Dedifferentiated amniotic fluid mesenchymal stem cell (primary cell): ENCODE measurements at regions not wholly inside any gene's neighbourhood (a gene's known extent, or its start where the extent isn't known, plus 50 kb on each side); places are given as distances from the start of the nearest gene placed in this dataset.
A peak's percentile ranks its signal among the peaks of the same experiment; 100 is the strongest.
"Not testable (repeated sequence)": the region's sequence is repeated elsewhere in the genome, so short reads cannot be mapped to it uniquely, and the experiment has no call there.

ENCODE experiments used
- DNase-seq: peaks from one replicate; pipeline ENCODE4 v3.0.0-alpha.2; 2016; ENCODE audit errors: extremely low spot score

DNA sequence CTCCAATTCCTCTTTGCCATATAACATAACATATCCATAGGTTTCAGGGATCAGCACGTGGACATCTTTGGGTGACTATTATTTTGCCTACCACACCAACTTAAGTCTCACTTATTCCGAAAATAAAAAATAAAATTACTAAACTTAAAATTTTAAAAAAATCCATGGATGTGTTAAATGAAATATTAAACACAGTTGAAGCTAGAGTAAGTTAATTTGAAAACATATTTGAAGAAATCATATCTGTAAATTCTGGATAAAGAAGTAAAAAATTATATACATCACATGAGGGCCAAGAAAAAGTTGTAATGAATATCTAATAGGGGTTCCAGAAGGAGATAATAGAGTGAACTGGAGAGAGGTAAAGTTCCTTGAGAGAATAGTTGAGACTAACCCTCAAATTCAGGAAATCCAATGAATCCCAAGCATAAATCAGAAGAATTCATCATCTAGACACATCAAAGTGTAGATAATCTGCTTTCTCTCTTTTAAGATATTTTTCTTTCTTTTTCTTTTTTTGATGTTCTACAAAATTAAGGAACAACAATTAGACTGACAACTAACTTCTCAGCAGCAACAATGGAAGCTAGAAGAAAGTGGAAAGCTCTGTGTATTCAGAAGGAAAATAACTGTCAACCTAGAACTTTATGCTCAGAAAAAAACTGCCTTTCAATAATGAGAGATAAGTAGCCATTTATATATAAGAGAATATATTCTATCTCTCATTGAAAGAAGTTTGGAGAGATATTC lies 147.4 kb downstream of the ABHD5 start:
- no peak for DNase-seq

DNA sequence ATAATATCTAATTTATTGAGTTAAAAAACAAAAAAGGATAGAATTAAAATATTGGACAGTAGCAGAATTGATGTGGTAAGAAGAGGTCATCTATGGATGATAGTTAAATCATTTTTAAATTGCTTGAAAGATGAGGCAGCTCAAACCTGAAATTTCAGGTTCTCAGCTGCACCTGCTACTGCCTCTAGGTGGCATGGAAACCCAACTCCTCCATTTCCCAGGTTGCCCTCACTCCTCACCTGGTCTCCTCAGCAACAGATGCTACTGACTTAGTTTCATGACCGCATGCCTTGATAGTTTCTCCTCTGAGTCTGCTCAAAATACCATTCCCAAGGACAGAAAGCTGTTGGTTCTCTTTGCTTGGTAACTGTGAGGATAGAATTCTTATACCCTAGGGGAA lies 148.1 kb downstream of the ABHD5 start:
- DNase-seq: no peak

DNA sequence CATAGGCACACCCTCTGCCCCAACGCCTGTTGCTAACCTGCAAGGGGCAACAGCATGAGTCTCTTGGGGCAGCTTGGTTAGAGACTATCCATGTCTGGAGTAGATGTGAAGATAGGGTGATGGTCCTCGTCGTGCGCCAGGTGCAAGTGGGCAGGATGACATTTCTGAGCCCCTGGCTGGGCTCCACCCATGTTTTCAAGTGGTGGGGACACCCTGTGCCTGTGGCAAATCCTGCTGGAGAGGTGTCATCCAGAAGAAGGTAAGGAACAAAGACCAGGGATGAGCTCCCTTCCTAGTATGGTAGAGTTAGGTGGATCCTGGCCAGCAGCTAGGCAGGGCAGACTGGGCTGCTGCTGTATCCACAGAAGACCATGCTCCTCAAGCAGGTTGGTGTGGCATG lies 152.6 kb downstream of the ABHD5 start:
- DNase-seq: no peak

DNA sequence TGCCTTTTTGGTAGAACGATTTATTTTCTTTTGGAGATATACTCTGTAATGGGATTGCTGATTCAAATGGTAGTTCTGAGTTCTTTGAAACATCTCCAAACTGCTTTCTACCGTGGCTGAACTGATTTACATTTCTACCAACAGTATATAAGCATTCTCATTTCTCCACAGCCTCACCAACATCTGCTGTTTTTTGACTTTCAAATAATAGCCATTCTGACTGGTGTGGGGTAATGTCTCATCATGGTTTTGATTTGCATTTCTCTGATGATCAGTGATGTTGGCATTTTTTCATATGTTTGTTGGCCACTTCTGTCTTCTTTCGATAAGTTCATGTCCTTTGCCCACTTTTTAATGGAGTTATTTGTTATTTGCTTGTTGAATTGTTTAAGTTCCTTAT lies 154.0 kb downstream of the ABHD5 start:
- DNase-seq: no peak

DNA sequence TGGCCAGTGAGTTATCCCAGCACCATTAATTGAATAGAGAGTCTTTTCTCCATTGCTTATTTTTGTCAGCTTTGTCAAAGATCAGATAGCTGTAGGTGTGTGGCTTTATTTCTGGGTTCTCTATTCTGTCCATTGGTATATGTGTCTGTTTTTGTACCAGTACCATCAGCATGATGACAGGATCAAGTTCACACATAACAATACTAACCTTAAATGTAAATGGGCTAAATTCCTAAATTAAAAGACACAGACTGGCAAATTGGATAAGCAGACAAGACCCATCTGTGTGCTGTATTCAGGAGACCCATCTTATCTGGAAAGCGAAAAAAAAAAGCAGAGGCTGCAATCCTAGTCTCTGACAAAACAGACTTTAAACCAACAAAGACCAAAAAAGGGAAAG lies 154.8 kb downstream of the ABHD5 start:
- not testable (repeated sequence) for DNase-seq

DNA sequence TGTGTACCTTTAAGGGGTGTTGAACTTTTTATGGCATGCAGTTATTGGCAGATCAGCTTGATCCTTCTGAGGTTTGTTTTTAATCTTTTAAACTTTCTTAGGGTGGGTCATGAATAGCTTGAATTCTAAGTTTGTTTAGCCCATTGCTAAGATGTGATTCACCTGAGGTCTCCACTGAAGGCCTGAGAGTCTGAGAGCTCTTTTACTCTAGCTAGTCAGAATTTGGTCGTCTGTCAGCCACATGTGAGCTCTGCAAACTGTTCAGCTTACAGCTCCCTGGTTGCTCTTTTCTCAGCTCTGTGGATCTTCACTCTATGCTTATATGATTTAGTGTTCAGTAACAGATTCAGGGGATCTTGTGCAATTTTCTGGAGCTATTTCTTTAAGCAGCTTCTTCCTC lies 161.3 kb downstream of the ABHD5 start:
- no peak for DNase-seq

DNA sequence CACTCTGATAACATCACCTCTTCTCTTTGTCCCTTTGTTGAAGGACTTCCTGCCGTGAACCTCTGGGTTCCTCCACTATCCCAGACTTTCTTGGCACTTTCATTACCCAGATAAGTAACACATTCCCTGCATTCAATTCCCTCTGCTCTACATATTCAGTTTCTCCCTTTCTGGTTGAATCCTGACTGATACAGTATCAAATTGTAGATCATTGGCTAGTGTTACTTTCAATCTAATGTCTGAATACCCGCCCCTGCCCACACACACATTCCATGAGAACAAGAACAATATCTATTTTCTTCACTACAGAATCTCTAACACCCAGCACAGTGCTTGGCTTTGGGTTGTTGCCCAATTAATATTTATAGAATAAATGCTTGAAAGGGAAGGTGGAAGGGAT lies 163.5 kb downstream of the ABHD5 start:
- DNase-seq: no peak

DNA sequence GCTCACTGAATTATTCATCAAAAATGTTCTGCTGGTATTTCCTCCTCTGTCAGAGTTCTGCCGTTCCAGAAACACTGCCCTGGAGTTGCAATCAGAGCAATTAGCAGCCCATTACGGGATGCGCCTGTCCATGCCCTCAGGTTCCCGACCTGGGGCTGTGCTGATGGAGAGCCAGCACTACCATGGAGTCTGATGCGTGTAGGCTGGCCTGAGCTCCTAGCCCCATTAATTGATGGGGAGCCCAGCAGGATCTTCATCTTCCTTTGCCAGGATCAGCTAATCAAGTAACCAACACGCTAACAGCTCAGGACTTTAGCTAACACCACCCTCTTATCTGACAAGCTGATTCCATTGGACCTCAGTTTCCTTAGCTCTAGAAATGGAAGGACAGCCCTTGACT lies 164.2 kb downstream of the ABHD5 start:
- DNase-seq: no peak

DNA sequence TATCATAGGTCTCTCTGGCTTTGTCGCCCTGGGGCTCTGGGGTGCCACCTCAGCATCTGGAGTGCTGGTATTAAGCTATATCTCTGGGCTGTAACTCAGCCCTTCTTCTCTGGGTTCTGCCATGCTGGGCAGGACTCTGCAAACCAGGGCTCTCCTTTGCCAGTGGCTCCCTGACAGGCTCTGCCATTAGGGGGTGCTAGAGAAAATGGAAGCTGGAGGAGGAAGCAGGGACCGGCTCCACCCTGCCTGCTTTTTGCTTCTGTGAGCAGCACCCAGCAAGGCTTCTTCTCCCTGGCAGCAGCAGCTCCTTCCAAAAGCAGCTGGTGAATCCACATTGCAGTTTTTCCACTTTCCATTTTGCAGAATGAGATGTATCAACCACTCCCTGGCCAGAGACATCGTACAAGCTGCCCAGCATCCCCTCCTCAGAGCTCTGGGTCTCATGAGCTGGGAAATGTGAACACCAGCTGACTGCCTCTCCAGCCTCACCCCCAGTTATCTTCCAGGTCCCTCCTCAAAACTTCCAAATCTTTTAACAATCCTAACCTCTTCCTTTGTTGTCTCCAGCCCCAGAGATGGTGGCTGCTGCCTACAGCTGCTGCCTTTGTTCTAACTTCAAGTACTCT lies 165.0 kb downstream of the ABHD5 start:
- peak; percentile 37 for DNase-seq

DNA sequence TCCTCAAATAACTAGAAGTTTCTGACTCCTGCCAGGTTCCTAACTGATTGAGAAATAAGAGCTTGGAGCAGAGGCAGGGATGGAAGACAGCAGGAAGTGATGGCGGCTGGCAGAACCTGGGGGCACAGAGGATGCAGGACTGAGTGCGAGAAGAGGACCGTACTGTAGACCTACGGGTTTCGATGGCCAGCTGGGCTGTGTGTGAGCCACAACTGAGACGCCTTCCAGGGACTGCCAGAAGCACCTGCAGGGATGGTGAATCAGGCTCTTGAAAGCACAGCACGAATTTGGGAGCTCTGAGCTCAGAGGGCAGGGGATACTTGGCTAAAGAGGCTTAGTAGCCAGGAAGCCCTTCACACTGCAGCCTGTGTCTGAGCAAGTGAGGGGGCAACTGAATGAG lies 165.6 kb downstream of the ABHD5 start:
- DNase-seq: no peak

DNA sequence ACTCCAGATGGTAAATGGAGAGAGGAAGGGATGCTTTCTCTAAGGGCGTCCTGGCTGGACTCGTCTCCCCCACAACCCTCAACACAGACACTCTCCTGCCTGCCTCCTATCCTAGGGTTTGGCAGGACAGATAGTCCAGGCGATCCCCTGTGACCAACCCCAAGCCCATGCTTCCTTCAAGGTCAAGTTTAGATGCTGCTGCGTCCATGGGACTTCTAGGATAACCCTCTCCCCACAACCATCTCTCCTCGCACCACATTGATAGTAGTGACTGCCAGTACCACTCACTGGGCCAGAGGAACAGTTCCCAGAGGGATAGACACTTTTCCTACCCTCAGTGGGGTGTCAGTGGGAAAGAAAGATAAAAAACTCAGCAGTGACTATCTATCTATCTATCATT lies 166.0 kb downstream of the ABHD5 start:
- DNase-seq: no peak

DNA sequence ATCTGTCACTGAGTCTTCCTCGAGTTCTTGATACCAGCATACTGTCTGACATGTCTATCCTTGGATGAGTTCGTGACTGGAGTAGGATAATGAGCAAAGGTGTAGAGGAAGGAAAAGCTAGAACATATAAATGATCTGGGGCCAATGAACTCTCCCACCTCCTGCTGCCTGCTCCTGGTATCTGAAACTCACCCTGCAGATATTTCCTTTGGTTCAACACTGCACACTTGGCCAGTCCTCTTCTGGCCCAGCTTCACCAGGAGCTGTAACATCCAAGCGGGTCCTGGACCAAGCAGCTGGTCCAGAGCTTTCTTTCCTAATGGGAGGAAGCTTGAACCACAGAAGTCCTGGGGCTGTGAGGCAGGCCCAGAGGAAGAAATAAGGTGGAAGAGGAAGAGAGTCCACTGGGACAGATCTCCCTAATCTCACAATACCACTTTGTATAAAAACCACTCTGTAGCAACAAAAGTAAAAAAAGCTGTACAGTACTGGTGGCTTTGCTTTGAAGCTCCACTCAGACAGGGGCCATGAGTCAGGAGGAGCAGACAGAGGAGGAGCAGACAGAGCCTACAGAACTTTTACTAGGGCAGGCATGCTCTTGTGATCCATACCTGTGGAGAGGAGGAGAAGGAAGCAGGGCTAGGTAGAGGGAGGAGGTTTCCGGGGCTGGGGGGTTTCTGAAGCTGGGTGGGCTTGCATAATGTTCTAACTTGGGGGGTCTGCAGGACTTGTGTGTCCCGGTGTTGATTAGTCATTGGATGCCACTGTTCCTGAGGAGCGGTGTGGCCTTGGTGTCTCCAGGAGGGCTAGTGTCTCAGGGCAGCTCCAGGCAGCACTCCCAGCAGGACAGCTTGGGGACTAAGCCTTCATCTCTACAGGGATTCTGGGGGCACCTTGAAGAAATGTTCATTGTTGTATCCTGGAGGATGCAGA lies 166.9 kb downstream of the ABHD5 start:
- DNase-seq: no peak

DNA sequence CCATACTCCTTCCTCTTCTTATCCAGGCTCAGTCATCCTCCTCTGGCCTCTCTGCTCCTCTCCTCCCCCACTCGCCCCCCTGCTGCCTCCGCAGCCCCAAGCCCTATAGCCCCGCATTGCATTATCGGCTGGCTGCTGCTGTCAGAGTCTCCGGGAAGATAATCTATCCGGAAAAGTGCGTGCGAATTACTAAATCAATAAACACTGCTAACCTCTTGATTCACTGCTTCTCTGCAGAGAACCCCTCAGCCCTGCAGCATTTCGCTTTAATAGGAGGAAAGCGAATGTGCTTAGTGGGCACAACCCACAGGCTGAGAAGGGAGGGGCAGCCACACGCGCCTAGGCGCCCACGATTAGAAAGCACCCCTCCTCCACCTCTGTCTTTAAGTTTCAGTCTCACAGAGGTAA lies 167.6 kb downstream of the ABHD5 start:
- DNase-seq: no peak

DNA sequence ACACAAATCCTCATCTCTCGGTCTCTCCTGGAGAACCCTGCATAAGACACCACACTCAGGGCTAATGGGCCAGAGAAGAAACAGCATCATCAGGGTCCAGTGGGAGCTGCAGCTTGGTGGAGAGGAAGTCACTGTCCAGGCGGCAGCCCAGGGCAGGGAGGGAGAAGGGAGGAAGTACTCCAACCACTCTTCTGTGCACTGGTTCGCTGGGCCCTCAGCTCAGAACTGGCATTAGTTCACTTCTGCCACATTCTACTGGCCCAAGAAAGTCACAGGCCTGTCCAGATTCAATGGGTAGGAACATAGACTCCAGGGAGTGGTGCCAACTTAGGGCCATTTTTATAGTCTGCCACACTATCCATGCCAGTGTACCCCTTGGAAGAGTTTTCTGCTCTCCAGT lies 169.0 kb downstream of the ABHD5 start:
- DNase-seq: no peak

DNA sequence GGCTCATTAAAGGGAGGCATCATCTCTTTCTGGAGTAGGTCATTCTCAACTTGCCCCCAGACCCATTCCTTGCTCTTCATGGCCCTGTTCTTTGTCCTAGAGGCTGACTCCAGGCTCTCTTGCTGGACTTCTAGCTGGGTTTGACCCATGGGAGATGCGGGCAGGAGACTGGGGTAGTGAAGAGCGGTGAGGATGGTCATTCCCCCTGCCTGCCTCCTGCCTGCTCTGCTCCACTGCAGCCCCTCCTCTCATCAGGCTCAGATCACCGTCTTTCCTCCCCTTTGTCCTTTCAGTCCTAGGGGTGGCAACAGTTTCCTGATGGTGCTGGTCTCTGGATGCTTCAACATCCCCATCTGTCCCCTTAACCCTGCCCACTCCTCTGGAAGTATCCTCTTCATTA lies 170.9 kb downstream of the ABHD5 start:
- no peak for DNase-seq

DNA sequence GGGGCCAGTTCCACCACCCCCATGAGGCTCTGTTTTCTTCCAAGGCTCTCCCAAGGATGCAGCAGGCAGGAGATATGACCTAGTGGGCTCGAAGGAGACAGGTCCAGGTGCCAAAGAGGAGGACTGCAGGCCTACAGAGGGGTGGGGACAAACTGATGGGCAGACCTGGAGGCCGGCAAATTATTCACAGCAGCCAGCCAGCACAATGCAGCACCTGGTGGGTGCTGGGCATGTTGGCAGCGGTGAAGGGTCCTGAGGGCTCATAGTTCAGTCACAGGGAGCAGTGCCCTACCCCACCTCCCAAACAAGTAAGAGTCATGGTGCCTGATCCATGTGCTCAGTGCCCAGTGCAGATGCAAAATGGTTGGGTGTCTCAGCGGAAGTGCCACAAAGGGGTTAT lies 171.7 kb downstream of the ABHD5 start:
- DNase-seq: no peak

DNA sequence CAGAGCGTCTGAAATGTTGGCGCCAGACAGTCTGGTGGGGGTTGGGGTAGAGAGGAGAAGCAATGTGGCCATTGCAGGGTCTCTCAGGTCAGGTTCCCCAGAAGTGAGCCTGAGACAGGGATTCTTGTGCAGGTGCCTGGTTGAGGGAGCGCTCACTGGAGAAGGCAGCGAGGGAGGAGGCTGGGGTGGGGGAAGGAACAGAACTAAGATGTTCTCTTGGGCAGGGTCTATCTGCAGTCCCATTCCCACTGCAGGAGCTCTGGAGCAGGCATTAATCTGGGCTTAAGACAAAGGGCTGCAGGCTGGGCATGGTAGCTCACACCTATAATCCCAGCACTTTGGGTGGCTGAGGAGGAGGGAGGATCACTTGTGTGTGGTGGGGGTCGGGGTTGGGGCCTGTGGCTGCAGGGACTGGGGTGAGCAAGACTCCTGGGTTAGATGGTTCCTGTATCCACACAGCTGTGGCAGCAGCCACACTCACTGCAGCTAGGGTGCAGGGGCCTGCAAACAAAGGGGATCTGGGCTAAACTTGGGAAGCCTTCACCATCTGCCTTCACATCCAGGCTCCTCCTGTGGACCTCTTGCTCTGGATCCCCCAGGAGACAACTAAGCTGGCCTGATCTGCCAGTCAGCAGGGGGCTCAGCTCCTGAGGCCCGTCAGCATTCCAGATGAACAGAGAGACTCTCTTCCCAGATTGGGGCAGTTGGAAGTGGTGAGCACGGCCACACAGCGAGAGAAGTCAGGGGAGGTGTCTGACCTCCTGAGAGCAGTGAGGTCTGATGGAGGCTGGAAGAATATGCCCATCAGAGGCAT lies 172.5 kb downstream of the ABHD5 start:
- DNase-seq: no peak

DNA sequence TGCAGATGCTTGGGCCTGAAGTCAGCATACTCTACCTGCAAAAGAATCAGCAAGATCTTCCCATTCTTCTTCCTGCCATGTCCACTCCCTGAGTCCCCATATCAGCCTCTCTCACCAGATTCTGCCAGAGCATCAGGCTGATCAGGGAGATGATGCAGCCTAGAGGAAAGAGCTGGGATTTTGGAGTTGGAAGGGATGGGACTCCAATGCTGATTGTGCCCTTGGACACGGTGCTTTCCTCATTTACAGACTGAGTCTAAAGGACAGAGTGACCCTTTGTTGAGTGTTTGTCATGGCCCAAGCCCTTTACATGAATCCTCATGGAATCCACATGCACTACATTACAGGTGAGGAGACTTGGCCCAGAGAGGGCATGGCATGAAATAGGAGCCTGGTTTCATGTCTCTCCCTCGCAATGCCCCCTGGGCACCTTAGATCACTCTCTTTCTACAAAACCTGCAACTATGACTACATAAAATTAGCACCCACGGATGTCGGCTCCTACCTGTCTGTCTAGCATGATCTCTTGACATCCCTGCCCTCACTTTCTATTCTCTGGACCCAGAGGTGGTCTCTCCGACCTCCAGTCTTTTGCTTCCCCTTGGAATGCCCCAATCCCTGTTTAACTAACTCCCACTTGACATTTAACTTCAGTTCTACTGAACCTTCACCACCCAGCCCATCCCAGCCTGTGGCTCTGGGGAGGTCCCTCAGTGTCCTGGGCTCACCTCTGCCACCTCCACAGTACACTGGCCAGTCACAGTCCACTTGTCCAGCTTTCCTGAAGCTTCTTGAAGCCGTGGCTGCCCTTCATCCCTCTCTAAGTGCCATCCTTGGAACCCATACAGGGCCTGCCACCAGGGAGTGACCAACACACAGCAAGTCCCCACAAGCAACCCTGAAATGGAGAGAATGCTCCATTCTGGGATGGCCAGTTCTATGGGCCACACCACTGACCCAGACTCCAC lies 173.5 kb downstream of the ABHD5 start:
- DNase-seq: no peak

DNA sequence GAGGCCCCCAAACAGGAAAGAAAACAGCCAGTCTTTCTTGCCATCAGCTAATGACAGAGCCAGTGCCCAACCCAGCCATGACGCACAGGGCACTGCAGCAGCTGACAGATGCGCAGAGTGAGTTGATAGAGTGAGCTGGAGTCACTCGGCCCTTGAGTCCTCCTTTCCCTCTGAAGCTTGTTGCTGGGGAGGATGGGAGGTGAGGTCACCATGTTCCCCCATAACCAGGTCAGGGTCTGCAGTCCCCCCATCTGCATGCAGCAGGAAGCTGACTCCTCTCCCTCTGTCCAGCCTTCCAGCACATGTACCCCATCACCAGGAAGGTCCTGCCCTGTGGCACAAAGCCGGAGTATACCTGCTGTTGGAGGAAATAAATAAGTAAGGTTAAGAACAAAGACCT lies 174.6 kb downstream of the ABHD5 start:
- DNase-seq: no peak

DNA sequence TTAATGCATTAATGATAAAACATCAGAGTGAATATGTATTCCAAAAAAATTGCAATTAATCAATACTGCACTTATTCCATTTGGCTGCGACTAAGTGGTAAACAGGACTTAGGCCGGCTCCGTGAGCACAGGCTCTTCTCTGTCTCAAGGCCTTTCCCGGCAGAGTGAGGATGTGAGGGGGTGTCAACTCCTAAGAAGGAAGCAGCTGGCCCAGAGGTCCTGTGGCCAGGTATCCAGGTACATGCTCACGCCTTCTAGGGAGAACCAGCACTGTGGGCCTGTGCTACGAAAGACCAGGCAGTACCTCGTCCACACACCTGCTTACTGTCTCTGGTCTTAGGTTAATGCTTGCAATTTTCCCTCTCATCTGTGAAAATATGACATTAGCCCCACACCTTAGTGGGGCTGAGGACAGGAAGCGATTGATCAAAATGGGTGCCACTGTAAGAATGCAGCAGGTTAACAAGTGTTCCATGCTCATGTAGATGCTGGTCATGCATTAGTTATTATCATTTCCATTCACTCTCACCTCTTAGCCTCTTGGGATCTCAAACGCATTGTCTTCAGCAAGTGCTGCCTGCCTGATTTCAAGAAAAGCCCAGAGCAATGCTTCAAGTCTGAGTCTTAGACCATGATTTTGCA lies 175.3 kb downstream of the ABHD5 start:
- DNase-seq: no peak
